ENCODE measurements at regions not wholly inside any gene's neighbourhood (a gene's known extent, or its start where the extent isn't known, plus 50 kb on each side); places are given as distances from the start of the nearest gene placed in this dataset.
"Not testable (repeated sequence)": the region's sequence is repeated elsewhere in the genome, so short reads cannot be mapped to it uniquely, and the experiment has no call there.

DNA sequence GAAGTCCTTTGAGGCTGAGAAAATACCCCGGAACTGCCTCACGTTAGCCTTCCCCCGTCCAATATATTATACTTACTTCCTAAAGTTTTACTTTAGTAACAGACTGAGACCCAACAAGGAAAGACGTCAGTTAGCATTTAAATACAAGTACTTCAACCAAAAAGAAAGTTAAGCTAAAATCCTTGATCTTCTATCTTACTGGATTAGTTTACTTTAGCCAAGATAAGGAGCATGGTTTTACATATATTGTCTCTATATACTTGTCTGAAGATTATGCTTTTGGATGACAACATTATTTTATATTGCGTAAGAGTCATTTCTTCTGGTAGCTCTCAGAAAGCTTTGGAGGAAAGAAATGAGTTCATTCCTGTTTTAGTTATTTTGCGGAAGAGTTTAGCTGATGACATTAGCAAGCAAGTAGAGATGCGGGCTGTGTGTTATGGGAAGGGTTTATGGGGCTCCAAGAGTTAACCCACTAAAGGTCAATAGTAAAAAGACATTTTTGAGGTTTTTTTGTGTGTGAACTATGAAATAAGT, 532.9 kb downstream of the ZNF516 start:
- in situ Hi-C loops (cut with MboI) = no loop called here
- H3K4me1 ChIP-seq (replicated peaks in 1 of 2; ENCODE audit: control insufficient read depth in 2 of 2, insufficient read depth in 2 of 2, low read length in 2 of 2) = no peaks in the 10 kb centered on the region
- H4K20me1 ChIP-seq (replicated peaks; ENCODE audit: control insufficient read depth, insufficient read depth, low read length) = no peaks in the 10 kb centered on the region
- 4% methylated on average over 7 of the region's 7 CpGs for WGBS (ENCODE audit: insufficient coverage, low coverage, missing lambda C conversion rate)
- ATAC-seq (no peak), DNase-seq (ENCODE audit: extremely low read depth in 1 of 4, low spot score in 3 of 4) (no peak), FAIRE-seq (no peak)
- H3K9me1 ChIP-seq (ENCODE audit: control insufficient read depth, insufficient read depth, low read length) = no peaks in the 10 kb centered on the region
- no peak overlapping the region for H3K27ac ChIP-seq (ENCODE audit: extremely low read depth, low read depth, low read length)
- H3K4me2 ChIP-seq (ENCODE audit: insufficient read depth, low read length) = no peak overlapping the region
- H2AFZ ChIP-seq (ENCODE audit: low read depth, low read length) = no peak overlapping the region
- H3K27me3 ChIP-seq (ENCODE audit: control insufficient read depth in 2 of 2, insufficient read depth in 2 of 2, low read length in 2 of 2) = no peaks in the 10 kb centered on the region
- intact Hi-C loops (cut with micrococcal nuclease) = no loop called here
- CTCF ChIA-PET (ENCODE audit: low intra/inter-chr PET ratio) = no interaction called here
- POLR2A ChIA-PET = interaction anchor here (0.6 kb wide), 1 partner anchor 541 kb away, joined by 4 read pairs; no protein-coding TSS in a partner anchor
- no peak overlapping the region for H3K9ac ChIP-seq (ENCODE audit: insufficient read depth in 1 of 2, low read depth in 2 of 2, low read length in 2 of 2)
- H3K4me3 ChIP-seq = no peak overlapping the region
- BruUV-seq (replicated peaks) = no TSS peak
- H3K79me2 ChIP-seq (ENCODE audit: control insufficient read depth, insufficient read depth, low read length) = no peaks in the 10 kb centered on the region
- H3K9me3 ChIP-seq (replicated peaks; ENCODE audit: control insufficient read depth, insufficient read depth, low read depth, low read length) = no peaks in the 10 kb centered on the region
- H3K36me3 ChIP-seq (ENCODE audit: control insufficient read depth, insufficient read depth, low read length) = no peaks in the 10 kb centered on the region
- TF ChIP-seq, protein P1, sequence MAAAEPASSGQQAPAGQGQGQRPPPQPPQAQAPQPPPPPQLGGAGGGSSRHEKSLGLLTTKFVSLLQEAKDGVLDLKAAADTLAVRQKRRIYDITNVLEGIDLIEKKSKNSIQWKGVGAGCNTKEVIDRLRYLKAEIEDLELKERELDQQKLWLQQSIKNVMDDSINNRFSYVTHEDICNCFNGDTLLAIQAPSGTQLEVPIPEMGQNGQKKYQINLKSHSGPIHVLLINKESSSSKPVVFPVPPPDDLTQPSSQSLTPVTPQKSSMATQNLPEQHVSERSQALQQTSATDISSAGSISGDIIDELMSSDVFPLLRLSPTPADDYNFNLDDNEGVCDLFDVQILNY (CRISPR knock-in tag; IDR thresholded peaks at IDR 0.05) = no peak
- TF ChIP-seq ZNF79 (CRISPR knock-in tag; IDR thresholded peaks at IDR 0.05; ENCODE audit: low read depth) (no peak), MNT (conservative IDR thresholded peaks at IDR 0.05) (no peak), CEBPB (tag; IDR thresholded peaks at IDR 0.05) (peak; percentile 33; the same call in 1 of the 2 replicates), ETV5 (CRISPR knock-in tag; IDR thresholded peaks at IDR 0.05; ENCODE audit: low read depth) (no peak), ZNF280B (CRISPR knock-in tag; IDR thresholded peaks at IDR 0.05) (no peak), ZC3H11A (IDR thresholded peaks at IDR 0.05; ENCODE audit: low read depth, low read length) (no peak), TRIM24 (IDR thresholded peaks at IDR 0.05) (no peak), MAFG (tag; conservative IDR thresholded peaks at IDR 0.05) (no peak), CEBPG (CRISPR knock-in tag; IDR thresholded peaks at IDR 0.05) (no peak), CEBPG (tag; conservative IDR thresholded peaks at IDR 0.05 in 1 of 2, IDR thresholded peaks at IDR 0.05 in 1 of 2) (peak in 1 of 2 experiments; percentile 38; a peak in 1 of 4 replicates)
- TF ChIP-seq, protein P2, sequence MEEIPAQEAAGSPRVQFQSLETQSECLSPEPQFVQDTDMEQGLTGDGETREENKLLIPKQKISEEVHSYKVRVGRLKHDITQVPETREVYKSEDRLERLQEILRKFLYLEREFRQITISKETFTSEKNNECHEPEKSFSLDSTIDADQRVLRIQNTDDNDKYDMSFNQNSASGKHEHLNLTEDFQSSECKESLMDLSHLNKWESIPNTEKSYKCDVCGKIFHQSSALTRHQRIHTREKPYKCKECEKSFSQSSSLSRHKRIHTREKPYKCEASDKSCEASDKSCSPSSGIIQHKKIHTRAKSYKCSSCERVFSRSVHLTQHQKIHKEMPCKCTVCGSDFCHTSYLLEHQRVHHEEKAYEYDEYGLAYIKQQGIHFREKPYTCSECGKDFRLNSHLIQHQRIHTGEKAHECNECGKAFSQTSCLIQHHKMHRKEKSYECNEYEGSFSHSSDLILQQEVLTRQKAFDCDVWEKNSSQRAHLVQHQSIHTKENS (CRISPR knock-in tag; IDR thresholded peaks at IDR 0.05) = no peak

DNA sequence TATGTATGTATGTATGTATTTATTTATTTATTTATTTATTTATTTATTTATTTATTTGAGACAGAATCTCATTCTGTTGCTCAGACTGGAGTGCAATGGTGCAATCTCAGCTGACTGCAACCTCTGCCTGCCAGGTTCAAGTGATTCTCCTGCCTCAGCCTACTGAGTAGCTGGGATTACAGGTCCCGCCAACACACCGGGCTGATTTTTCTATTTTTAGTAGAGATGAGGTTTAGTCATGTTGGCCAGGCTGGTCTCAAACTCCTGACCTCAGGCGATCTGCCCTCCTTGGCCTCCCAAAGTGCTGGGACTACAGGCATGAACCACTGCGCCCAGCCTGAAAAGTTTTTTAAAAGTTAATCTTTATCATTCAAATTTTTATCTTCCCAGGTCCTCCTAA, 532.9 kb upstream of the SMIM21 start:
- intact Hi-C loops (cut with micrococcal nuclease); H3K9me1 ChIP-seq (ENCODE audit: control insufficient read depth, insufficient read depth, low read length); POLR2A ChIA-PET; H3K4me1 ChIP-seq (replicated peaks in 1 of 2; ENCODE audit: control insufficient read depth in 2 of 2, insufficient read depth in 2 of 2, low read length in 2 of 2); H3K9me3 ChIP-seq (replicated peaks; ENCODE audit: control insufficient read depth, insufficient read depth, low read depth, low read length); CTCF ChIA-PET (ENCODE audit: low intra/inter-chr PET ratio); H3K4me3 ChIP-seq; in situ Hi-C loops (cut with MboI); H3K27ac ChIP-seq (ENCODE audit: extremely low read depth, low read depth, low read length); H4K20me1 ChIP-seq (replicated peaks; ENCODE audit: control insufficient read depth, insufficient read depth, low read length); ATAC-seq; BruUV-seq (replicated peaks); H2AFZ ChIP-seq (ENCODE audit: low read depth, low read length); H3K36me3 ChIP-seq (ENCODE audit: control insufficient read depth, insufficient read depth, low read length); H3K27me3 ChIP-seq (ENCODE audit: control insufficient read depth in 2 of 2, insufficient read depth in 2 of 2, low read length in 2 of 2); FAIRE-seq; DNase-seq (ENCODE audit: extremely low read depth in 1 of 4, low spot score in 3 of 4); H3K79me2 ChIP-seq (ENCODE audit: control insufficient read depth, insufficient read depth, low read length); H3K9ac ChIP-seq (ENCODE audit: insufficient read depth in 1 of 2, low read depth in 2 of 2, low read length in 2 of 2); H3K4me2 ChIP-seq (ENCODE audit: insufficient read depth, low read length): not testable (repeated sequence)
- WGBS (ENCODE audit: insufficient coverage, low coverage, missing lambda C conversion rate) = 2% methylated on average over 4 of the region's 4 CpGs

Measured in K562 (cell line).